ENCODE measurements at regions not wholly inside any gene's neighbourhood (a gene's known extent, or its start where the extent isn't known, plus 50 kb on each side); places are given as distances from the start of the nearest gene placed in this dataset.

- Histone ChIP-seq H3K4me3 (ENCODE audit: low read length in 3 of 3) (no peak overlapping the region), H3K9me3 (ENCODE audit: control insufficient read depth in 2 of 3, insufficient read depth in 1 of 3, low read length in 3 of 3) (no peaks in the 10 kb centered on the region), H3K27me3 (ENCODE audit: control insufficient read depth, insufficient read depth, low read length) (no peaks in the 10 kb centered on the region), H3K36me3 (ENCODE audit: control insufficient read depth in 2 of 3, insufficient read depth in 3 of 3, low read length in 3 of 3) (no peaks in the 10 kb centered on the region), H3K4me1 (ENCODE audit: control insufficient read depth in 2 of 3, insufficient read depth in 2 of 3, low read depth in 1 of 3, low read length in 3 of 3) (no peaks in the 10 kb centered on the region), H3K27ac (ENCODE audit: low read depth in 2 of 2, low read length in 2 of 2) (no peak overlapping the region), H3K9ac (ENCODE audit: low read length in 3 of 3) (no peak overlapping the region)
- no peak for TF ChIP-seq CTCF (IDR thresholded peaks at IDR 0.05; ENCODE audit: borderline replicate concordance, extremely low read depth, insufficient read depth)
- intact Hi-C loops (cut with DNase I): no loop called here
- FAIRE-seq (no peak), DNase-seq (no peak)
These were observed 355.7 kb downstream of the HS3ST1 start for GRCh38 chr4:11072999-11073398.

- no peak for TF ChIP-seq CTCF (IDR thresholded peaks at IDR 0.05; ENCODE audit: borderline replicate concordance, extremely low read depth, insufficient read depth)
- Histone ChIP-seq H3K27me3 (ENCODE audit: control insufficient read depth, insufficient read depth, low read length) (no peaks in the 10 kb centered on the region), H3K9ac (ENCODE audit: low read length in 3 of 3) (no peak overlapping the region), H3K4me1 (ENCODE audit: control insufficient read depth in 2 of 3, insufficient read depth in 2 of 3, low read depth in 1 of 3, low read length in 3 of 3) (no peaks in the 10 kb centered on the region), H3K4me3 (ENCODE audit: low read length in 3 of 3) (no peak overlapping the region), H3K27ac (ENCODE audit: low read depth in 2 of 2, low read length in 2 of 2) (no peak overlapping the region), H3K36me3 (ENCODE audit: control insufficient read depth in 2 of 3, insufficient read depth in 3 of 3, low read length in 3 of 3) (no peaks in the 10 kb centered on the region), H3K9me3 (ENCODE audit: control insufficient read depth in 2 of 3, insufficient read depth in 1 of 3, low read length in 3 of 3) (no peaks in the 10 kb centered on the region)
- no peak for FAIRE-seq
- no peak for DNase-seq
- intact Hi-C loops (cut with DNase I): no loop called here
These were observed 356.2 kb downstream of the HS3ST1 start for GRCh38 chr4:11072463-11072862.

- TF ChIP-seq CTCF (IDR thresholded peaks at IDR 0.05; ENCODE audit: borderline replicate concordance, extremely low read depth, insufficient read depth): no peak
- no peak overlapping the region for H3K4me3 ChIP-seq (ENCODE audit: low read length in 3 of 3)
These were observed 357.9 kb downstream of the HS3ST1 start for GRCh38 chr4:11070813-11071212.

GRCh38 chr4:11069581-11070211, 359.0 kb downstream of the HS3ST1 start:
- Histone ChIP-seq H3K36me3 (ENCODE audit: control insufficient read depth in 2 of 3, insufficient read depth in 3 of 3, low read length in 3 of 3) (no peaks in the 10 kb centered on the region), H3K9me3 (ENCODE audit: control insufficient read depth in 2 of 3, insufficient read depth in 1 of 3, low read length in 3 of 3) (no peaks in the 10 kb centered on the region), H3K4me3 (ENCODE audit: low read length in 3 of 3) (no peak overlapping the region), H3K27ac (ENCODE audit: low read depth in 2 of 2, low read length in 2 of 2) (no peak overlapping the region), H3K9ac (ENCODE audit: low read length in 3 of 3) (no peak overlapping the region), H3K27me3 (ENCODE audit: control insufficient read depth, insufficient read depth, low read length) (no peaks in the 10 kb centered on the region), H3K4me1 (ENCODE audit: control insufficient read depth in 2 of 3, insufficient read depth in 2 of 3, low read depth in 1 of 3, low read length in 3 of 3) (no peaks in the 10 kb centered on the region)
- FAIRE-seq (no peak), DNase-seq (no peak)
- intact Hi-C loops (cut with DNase I): no loop called here
- no peak for TF ChIP-seq CTCF (IDR thresholded peaks at IDR 0.05; ENCODE audit: borderline replicate concordance, extremely low read depth, insufficient read depth)

More at GRCh38 chr4:11070813-11071212, 357.9 kb downstream of the HS3ST1 start:
- no peak for DNase-seq
- no peaks in the 10 kb centered on the region for H3K4me1 ChIP-seq (ENCODE audit: control insufficient read depth in 2 of 3, insufficient read depth in 2 of 3, low read depth in 1 of 3, low read length in 3 of 3)
- H3K9ac ChIP-seq (ENCODE audit: low read length in 3 of 3): no peak overlapping the region
- intact Hi-C loops (cut with DNase I): no loop called here
- H3K27ac ChIP-seq (ENCODE audit: low read depth in 2 of 2, low read length in 2 of 2): no peak overlapping the region
- no peaks in the 10 kb centered on the region for H3K27me3 ChIP-seq (ENCODE audit: control insufficient read depth, insufficient read depth, low read length)
- no peaks in the 10 kb centered on the region for H3K9me3 ChIP-seq (ENCODE audit: control insufficient read depth in 2 of 3, insufficient read depth in 1 of 3, low read length in 3 of 3)
- FAIRE-seq: no peak
- no peaks in the 10 kb centered on the region for H3K36me3 ChIP-seq (ENCODE audit: control insufficient read depth in 2 of 3, insufficient read depth in 3 of 3, low read length in 3 of 3)

Measured in kidney (tissue), 13 donors.